ENCODE measurements at regions not wholly inside any gene's neighbourhood (a gene's known extent, or its start where the extent isn't known, plus 50 kb on each side); places are given as distances from the start of the nearest gene placed in this dataset.

GRCh38 chr21:38628349-38628748, 130.1 kb upstream of the ERG start:
- TF ChIP-seq, protein P1, sequence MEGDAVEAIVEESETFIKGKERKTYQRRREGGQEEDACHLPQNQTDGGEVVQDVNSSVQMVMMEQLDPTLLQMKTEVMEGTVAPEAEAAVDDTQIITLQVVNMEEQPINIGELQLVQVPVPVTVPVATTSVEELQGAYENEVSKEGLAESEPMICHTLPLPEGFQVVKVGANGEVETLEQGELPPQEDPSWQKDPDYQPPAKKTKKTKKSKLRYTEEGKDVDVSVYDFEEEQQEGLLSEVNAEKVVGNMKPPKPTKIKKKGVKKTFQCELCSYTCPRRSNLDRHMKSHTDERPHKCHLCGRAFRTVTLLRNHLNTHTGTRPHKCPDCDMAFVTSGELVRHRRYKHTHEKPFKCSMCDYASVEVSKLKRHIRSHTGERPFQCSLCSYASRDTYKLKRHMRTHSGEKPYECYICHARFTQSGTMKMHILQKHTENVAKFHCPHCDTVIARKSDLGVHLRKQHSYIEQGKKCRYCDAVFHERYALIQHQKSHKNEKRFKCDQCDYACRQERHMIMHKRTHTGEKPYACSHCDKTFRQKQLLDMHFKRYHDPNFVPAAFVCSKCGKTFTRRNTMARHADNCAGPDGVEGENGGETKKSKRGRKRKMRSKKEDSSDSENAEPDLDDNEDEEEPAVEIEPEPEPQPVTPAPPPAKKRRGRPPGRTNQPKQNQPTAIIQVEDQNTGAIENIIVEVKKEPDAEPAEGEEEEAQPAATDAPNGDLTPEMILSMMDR (IDR thresholded peaks at IDR 0.05) = no peak
- TF ChIP-seq ZFX (IDR thresholded peaks at IDR 0.05; ENCODE audit: borderline replicate concordance) = no peak
